Osteoblast (primary cell): ENCODE measurements at regions not wholly inside any gene's neighbourhood (a gene's known extent, or its start where the extent isn't known, plus 50 kb on each side); places are given as distances from the start of the nearest gene placed in this dataset.

Experiments used
- DNase-seq: peaks from one replicate; pipeline ENCODE4 v3.0.0; 2011; ENCODE audit warnings: low spot score, mixed read lengths; ENCODE audit not compliant: insufficient read length; ENCODE audit errors: missing footprints
- H2AFZ ChIP-seq: 2 replicates; pipeline ENCODE4 v1.6.0; 2011; ENCODE audit warnings: mild to moderate bottlenecking, low read length
- H3K27ac ChIP-seq: 2 replicates; pipeline ENCODE4 v1.5.1; 2011; ENCODE audit warnings: mild to moderate bottlenecking, low read depth, low read length, moderate library complexity
- H3K27me3 ChIP-seq: 2 replicates; pipeline ENCODE4 v1.6.0; 2012; ENCODE audit warnings: mild to moderate bottlenecking, control low read depth, inconsistent platforms, low read length, moderate library complexity; ENCODE audit not compliant: insufficient read depth
- H3K36me3 ChIP-seq: 2 replicates; pipeline ENCODE4 v1.5.1; 2011; ENCODE audit warnings: mild to moderate bottlenecking, low read length, control low read depth, moderate library complexity; ENCODE audit not compliant: insufficient read depth
- H3K4me1 ChIP-seq: 2 replicates; pipeline ENCODE4 v1.5.1; 2011; ENCODE audit warnings: mild to moderate bottlenecking, low read length, control low read depth, moderate library complexity; ENCODE audit not compliant: insufficient read depth
- H3K4me2 ChIP-seq: 2 replicates; pipeline ENCODE4 v1.6.0; 2011; ENCODE audit warnings: mild to moderate bottlenecking, low read length; ENCODE audit not compliant: insufficient read depth
- H3K4me3 ChIP-seq: fragments of 200-600 bp; sonication (generic); 3 replicates; pipeline ENCODE4 v1.5.1; 2012; ENCODE audit warnings: mild to moderate bottlenecking, low read length, inconsistent platforms; ENCODE audit not compliant: insufficient read depth
- H3K79me2 ChIP-seq: 2 replicates; pipeline ENCODE4 v1.6.0; 2012; ENCODE audit warnings: mild to moderate bottlenecking, low read length, control low read depth, inconsistent platforms; ENCODE audit not compliant: insufficient read depth
- H3K9me3 ChIP-seq: 2 replicates; pipeline ENCODE4 v1.5.1; 2011; ENCODE audit warnings: low read depth, low read length, control low read depth
- H4K20me1 ChIP-seq: 2 replicates; pipeline ENCODE4 v1.6.0; 2012; ENCODE audit warnings: mild to moderate bottlenecking, low read length, control low read depth; ENCODE audit not compliant: insufficient read depth
- TF ChIP-seq, protein P1 (sequence below): IDR thresholded peaks from 2 replicates; pipeline ENCODE4 v1.5.1; 2011; ENCODE audit warnings: mild to moderate bottlenecking, low read depth, low read length, moderate library complexity; ENCODE audit errors: extremely low read depth

GRCh38 chr16:27686926-27687325, 137.0 kb downstream of the KATNIP start:
- TF ChIP-seq, protein P1, sequence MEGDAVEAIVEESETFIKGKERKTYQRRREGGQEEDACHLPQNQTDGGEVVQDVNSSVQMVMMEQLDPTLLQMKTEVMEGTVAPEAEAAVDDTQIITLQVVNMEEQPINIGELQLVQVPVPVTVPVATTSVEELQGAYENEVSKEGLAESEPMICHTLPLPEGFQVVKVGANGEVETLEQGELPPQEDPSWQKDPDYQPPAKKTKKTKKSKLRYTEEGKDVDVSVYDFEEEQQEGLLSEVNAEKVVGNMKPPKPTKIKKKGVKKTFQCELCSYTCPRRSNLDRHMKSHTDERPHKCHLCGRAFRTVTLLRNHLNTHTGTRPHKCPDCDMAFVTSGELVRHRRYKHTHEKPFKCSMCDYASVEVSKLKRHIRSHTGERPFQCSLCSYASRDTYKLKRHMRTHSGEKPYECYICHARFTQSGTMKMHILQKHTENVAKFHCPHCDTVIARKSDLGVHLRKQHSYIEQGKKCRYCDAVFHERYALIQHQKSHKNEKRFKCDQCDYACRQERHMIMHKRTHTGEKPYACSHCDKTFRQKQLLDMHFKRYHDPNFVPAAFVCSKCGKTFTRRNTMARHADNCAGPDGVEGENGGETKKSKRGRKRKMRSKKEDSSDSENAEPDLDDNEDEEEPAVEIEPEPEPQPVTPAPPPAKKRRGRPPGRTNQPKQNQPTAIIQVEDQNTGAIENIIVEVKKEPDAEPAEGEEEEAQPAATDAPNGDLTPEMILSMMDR = no peak
- Histone ChIP-seq H3K27ac (no peak overlapping the region), H3K36me3 (no peaks in the 10 kb centered on the region), H3K9me3 (no peaks in the 10 kb centered on the region), H4K20me1 (peaks cover 4% of the 10 kb centered on the region), H3K4me3 (no peak overlapping the region), H3K27me3 (no peaks in the 10 kb centered on the region), H3K4me1 (no peaks in the 10 kb centered on the region), H3K79me2 (no peaks in the 10 kb centered on the region), H2AFZ (no peak overlapping the region), H3K4me2 (no peak overlapping the region)
- no peak for DNase-seq

GRCh38 chr16:27687605-27688004, 137.7 kb downstream of the KATNIP start:
- Histone ChIP-seq H3K27ac (no peak overlapping the region), H3K27me3 (no peaks in the 10 kb centered on the region), H3K4me1 (no peaks in the 10 kb centered on the region), H3K9me3 (no peaks in the 10 kb centered on the region), H2AFZ (no peak overlapping the region), H3K4me2 (no peak overlapping the region), H3K36me3 (no peaks in the 10 kb centered on the region), H4K20me1 (peaks cover 4% of the 10 kb centered on the region), H3K4me3 (no peak overlapping the region), H3K79me2 (no peaks in the 10 kb centered on the region)
- TF ChIP-seq, protein P1 = no peak
- no peak for DNase-seq

DNA sequence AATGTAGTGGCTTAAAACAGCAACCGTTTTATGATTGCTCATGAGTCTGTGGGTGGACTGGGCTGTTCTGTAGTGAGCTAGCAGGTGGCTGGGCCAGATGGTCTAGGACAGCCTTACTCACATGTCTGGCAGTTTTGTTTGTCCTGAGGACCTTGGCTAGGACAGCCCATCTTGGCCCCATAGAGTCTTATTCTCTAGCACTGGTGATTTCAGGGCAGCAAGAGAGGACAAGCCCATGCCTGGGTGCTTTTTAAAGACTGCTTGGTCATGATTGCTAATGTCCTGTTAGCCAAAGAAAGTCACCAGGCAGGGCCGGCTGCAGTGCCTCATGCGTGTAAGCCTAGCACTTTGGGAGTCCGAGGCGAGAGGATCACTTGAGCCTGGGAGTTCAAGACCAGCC, 139.8 kb downstream of the KATNIP start:
- H3K9me3 ChIP-seq = no peaks in the 10 kb centered on the region

DNA sequence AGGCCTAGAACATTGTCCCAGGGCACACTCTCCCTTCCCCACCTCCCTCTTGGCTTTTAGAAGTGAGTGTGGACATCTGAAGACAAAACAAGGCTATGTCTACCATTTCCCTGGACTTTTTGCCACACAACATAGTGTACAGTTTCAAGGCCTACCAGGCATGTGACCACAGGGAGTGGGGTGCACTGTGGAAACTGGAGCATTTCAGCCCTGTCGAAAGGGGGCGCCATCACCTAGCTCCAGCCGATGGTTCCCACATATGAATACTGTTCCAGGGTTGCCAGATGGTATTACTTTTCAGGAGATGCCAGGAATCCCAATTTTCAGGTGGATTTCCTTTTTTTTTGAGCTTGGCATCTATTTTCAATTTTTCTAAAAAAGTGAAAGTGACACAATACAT, 140.7 kb downstream of the KATNIP start:
- TF ChIP-seq, protein P1 = peak; percentile 59
- Histone ChIP-seq H3K79me2 (no peaks in the 10 kb centered on the region), H3K4me3 (no peak overlapping the region), H3K27me3 (no peaks in the 10 kb centered on the region), H3K4me2 (no peak overlapping the region), H4K20me1 (peaks cover 4% of the 10 kb centered on the region), H3K4me1 (no peaks in the 10 kb centered on the region), H3K27ac (no peak overlapping the region), H3K9me3 (no peaks in the 10 kb centered on the region), H3K36me3 (no peaks in the 10 kb centered on the region), H2AFZ (no peak overlapping the region)
- DNase-seq = no peak

More for the DNA sequence above, 139.8 kb downstream of the KATNIP start:
- no peak overlapping the region for H3K4me3 ChIP-seq
- H3K4me2 ChIP-seq = no peak overlapping the region
- H4K20me1 ChIP-seq = peaks cover 4% of the 10 kb centered on the region
- no peaks in the 10 kb centered on the region for H3K36me3 ChIP-seq
- H2AFZ ChIP-seq = no peak overlapping the region
- H3K27me3 ChIP-seq = no peaks in the 10 kb centered on the region
- TF ChIP-seq, protein P1 = no peak
- no peak for DNase-seq
- H3K79me2 ChIP-seq = no peaks in the 10 kb centered on the region
- no peaks in the 10 kb centered on the region for H3K4me1 ChIP-seq
- H3K27ac ChIP-seq = no peak overlapping the region
